ENCODE measurements at regions not wholly inside any gene's neighbourhood (a gene's known extent, or its start where the extent isn't known, plus 50 kb on each side); places are given as distances from the start of the nearest gene placed in this dataset.

DNA sequence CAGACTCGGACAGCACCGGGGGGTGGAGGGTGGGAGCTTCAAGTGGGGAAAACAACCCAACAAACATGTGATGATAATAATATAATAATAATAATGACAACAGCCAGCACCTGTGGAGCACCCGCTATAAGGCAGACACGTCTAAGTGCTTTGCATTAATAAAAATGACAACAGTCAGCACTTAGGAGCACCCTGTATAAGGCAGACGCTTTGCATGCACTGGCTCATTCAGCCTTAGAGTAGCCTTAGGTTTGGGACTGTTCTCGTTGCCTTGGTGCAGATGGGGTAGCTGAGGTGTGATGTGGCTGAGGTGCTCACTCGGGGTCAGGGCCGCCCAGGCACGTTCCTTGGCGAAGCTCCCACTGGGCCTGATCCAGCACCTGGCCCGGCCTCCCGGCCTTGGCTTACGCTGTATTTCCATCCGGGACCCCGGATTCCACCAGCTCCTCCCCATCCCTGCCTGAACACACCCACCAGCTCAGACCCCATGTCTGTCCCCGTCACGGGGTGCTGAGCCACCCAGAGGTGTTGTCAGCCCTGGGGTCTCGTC, 144.0 kb upstream of the CIBAR2 start:
- DNase-seq (ENCODE audit: low read depth) = no peak

- no peak for DNase-seq (ENCODE audit: low read depth)
Observed at GRCh38 chr16:85257483-85257882, 145.2 kb upstream of the CIBAR2 start.

GRCh38 chr16:85258166-85258565, 145.9 kb upstream of the CIBAR2 start:
- DNase-seq (ENCODE audit: low read depth) = no peak

DNA sequence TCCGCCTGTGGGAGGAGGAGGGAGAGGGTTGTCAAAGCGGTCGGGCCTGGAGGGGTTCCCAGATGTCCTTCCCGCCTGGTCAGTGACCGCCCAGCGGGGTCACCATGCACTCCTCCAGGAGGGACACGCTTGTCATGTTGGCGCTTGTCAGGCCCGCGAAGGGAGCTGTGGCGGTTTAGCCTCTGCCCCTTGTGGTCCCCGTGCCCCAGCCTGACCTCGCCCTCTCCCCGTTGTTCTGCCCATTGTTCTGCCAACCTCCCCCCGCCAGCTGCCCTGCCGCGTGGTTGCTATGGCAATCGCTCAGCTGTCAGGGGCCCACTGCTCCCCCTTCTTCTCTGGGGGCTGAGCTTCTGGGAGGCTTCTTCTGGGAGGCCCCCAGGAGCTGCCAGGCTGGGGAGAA, 146.4 kb upstream of the CIBAR2 start:
- DNase-seq (ENCODE audit: low read depth) = no peak

- DNase-seq (ENCODE audit: low read depth) = no peak
Observed at GRCh38 chr16:85259115-85259831, 147.0 kb upstream of the CIBAR2 start.

GRCh38 chr16:85259832-85260167, 147.5 kb upstream of the CIBAR2 start:
- DNase-seq (ENCODE audit: low read depth) = no peak

GRCh38 chr16:85261204-85261603, 148.9 kb upstream of the CIBAR2 start:
- no peak for DNase-seq (ENCODE audit: low read depth)

DNA sequence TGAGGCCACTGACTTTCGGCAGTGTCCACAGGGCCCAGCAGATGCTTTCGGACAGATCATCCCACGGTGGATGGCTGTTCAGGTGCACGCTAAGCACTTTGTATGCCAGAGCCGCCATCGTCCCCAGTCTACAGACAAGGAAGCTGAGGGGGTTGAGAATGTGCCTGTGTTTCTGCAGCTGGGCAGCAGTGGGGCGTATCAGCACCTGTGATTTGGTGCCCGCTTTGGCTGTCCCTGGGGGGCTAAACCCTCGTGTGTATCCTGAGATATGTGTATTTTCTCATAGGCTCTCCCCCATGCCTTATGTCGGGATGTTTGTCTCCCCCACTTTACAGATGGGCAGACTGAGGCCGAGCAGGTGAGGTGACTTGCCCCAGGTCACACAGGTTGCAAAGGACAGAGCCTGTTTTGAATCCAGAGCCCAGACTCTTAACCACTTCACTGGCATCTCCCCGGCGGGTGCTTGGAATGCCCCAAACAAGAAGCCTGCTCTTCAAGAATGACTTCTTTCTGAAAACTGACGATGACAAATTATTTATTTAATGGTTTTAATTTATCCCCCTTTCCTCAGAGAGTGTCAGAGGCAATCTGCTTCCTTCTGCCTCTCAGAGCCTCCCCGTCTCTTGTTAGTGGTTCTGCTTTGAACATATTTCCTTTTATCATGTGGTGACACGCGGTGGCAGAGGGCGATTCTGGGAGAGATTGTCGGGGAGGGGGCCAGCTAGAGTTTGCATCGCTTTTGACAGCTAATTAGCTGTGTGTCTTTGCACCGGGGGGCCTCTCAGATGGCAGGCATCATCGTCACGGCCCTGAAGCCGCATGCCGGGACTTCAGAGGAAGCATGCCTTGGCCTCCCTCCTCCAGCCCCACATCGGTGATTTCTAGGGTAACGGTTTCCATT, 149.6 kb upstream of the CIBAR2 start:
- DNase-seq (ENCODE audit: low read depth) = no peak

DNA sequence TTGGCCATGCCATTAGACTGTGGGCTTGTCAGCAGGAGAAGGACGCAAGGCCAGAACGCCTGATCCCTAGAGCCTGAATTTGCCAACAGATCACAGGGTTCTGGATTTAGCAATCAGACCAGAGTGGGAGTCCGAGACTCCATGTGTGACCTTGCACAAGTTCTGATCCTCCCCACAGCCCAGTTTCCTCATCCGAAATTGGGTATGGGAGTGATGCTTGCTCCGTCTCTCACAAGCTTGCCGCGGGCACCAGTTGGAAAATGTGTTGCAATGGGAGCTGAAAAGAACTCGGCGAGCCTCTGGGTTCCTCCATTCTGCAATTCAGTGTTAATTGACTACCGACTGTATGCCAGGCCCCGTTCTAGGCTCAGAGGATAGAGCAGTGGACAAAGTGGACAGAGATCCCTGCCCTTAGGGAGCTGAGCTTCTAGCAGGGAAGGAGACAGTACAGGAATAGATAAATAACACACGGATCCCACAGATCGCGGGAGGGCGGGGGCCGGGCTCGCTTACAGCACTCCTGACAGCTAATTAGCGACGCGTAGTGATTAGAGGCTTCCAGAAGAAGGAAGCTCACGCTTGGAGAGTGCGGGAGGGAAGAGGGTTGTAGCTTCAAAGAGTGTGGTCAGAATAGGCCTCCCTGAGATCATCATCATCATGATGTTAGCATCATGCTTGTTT, 150.4 kb upstream of the CIBAR2 start:
- DNase-seq (ENCODE audit: low read depth) = no peak

GRCh38 chr16:85263239-85263585, 150.9 kb upstream of the CIBAR2 start:
- DNase-seq (ENCODE audit: low read depth) = no peak

- DNase-seq (ENCODE audit: low read depth) = no peak
Observed at GRCh38 chr16:85264752-85265151, 152.5 kb upstream of the CIBAR2 start.

GRCh38 chr16:85265161-85265784, 153.0 kb upstream of the CIBAR2 start:
- no peak for DNase-seq (ENCODE audit: low read depth)

GRCh38 chr16:85265810-85266209, 153.5 kb upstream of the CIBAR2 start:
- no peak for DNase-seq (ENCODE audit: low read depth)

DNA sequence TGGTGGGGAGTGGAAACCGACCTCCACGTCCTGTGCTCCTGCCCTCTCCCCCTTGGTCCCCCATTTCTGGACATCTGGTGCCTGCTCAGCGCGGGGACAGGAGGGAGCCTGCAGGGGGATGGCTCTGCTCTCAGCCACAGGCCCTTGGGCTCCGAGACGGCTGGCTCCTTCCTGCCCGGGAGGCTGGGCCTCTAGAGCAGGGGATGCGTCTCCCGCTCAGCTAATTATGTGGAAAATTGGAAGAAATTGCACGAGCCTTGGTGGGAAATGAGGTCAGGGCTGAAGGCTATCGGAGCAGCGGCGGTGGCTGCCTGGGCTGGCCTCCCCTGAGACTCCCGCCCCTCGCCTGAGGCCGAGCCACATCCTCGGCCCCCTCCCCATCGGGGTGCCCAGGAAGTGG, 154.6 kb upstream of the CIBAR2 start:
- no peak for DNase-seq (ENCODE audit: low read depth)

- no peak for DNase-seq (ENCODE audit: low read depth)
Observed at GRCh38 chr16:85267414-85267945, 155.2 kb upstream of the CIBAR2 start.

- no peak for DNase-seq (ENCODE audit: low read depth)
Observed at GRCh38 chr16:85269165-85269564, 156.9 kb upstream of the CIBAR2 start.

GRCh38 chr16:85270374-85270773, 158.1 kb upstream of the CIBAR2 start:
- no peak for DNase-seq (ENCODE audit: low read depth)

DNA sequence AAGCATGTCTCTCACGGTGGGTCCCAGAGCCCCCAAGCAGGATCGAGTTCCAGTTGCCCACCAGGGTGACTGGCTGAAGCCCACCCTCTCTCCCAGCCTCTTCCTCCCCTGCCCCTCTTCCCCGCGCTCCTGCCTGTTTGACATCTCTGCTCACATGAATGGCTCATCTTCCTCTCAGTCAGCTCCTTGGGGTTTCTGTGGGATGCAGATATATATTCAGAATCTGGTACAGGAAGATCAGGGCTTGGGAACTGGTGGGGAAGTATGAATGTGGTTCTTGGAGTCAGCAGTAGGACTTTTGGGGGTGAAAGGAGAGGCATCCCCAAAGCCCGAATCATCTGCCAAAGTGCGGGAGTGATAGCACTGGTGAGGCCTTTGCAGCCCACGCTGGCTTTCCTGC, 158.9 kb upstream of the CIBAR2 start:
- no peak for DNase-seq (ENCODE audit: low read depth)

DNA sequence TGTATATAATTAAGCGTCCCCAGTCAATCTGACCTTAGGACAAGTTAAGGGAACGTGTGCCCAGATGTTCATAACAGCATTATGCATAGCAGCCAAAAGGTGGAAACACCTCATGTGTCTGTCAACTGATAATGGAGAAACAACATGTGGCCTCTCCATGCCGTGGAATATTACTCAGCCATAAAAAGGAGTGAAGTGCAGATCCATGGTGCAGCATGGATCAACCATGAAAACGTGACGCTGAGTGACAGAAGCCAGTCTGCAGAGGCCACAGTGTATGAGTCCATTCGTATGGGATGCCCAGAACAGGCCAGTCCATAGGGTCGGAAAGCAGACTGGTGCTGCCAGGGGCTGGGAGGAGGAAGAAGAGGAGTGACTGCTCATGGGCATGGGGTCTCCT, 161.0 kb upstream of the CIBAR2 start:
- DNase-seq (ENCODE audit: low read depth) = no peak

- DNase-seq (ENCODE audit: low read depth) = no peak
Observed at GRCh38 chr16:85274501-85274900, 162.2 kb upstream of the CIBAR2 start.

DNA sequence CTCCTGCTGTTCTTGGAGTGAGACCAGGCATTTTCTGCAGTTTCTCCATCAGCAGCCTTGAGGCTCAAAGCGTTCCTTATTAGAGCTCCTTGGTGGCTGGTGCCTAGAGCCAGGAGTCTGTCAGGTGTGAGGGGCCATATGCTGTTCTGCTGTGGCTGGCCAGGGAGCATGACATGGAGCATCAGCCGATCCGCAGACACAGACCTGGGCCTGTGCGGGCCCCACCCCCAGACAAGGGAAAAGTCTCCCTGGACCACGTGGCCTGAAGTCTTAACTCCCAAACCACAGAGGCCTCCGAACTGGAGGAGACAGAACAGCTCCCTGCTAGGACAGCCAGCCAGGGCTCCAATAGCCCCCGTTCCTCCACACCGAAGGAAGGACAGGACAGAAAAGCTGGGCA, 162.7 kb upstream of the CIBAR2 start:
- DNase-seq (ENCODE audit: low read depth) = no peak
